ENCODE measurements at regions not wholly inside any gene's neighbourhood (a gene's known extent, or its start where the extent isn't known, plus 50 kb on each side); places are given as distances from the start of the nearest gene placed in this dataset.

GRCh38 chr2:122249673-122250072 lies 494.2 kb downstream of the TSN start:
- CTCF ChIA-PET: no interaction called here
- POLR2A ChIA-PET: no interaction called here

- CTCF ChIA-PET: no interaction called here
- POLR2A ChIA-PET: no interaction called here
Observed at GRCh38 chr2:122251158-122251557, 495.7 kb downstream of the TSN start.

- POLR2A ChIA-PET: no interaction called here
- CTCF ChIA-PET: no interaction called here
Observed at GRCh38 chr2:122251566-122251965, 496.1 kb downstream of the TSN start.

- ChIA-PET CTCF (no interaction called here), POLR2A (no interaction called here)
Observed at GRCh38 chr2:122255924-122256323, 500.5 kb downstream of the TSN start.

GRCh38 chr2:122261911-122262310 lies 506.5 kb downstream of the TSN start:
- CTCF ChIA-PET: no interaction called here
- POLR2A ChIA-PET: no interaction called here

GRCh38 chr2:122263746-122264145 lies 508.3 kb downstream of the TSN start:
- ChIA-PET CTCF (no interaction called here), POLR2A (no interaction called here)

GRCh38 chr2:122266636-122267035 lies 511.2 kb downstream of the TSN start:
- ChIA-PET CTCF (no interaction called here), POLR2A (no interaction called here)

- ChIA-PET POLR2A (no interaction called here), CTCF (no interaction called here)
Observed at GRCh38 chr2:122267947-122268346, 512.5 kb downstream of the TSN start.

GRCh38 chr2:122273785-122274419 lies 518.5 kb downstream of the TSN start:
- CTCF ChIA-PET: no interaction called here
- POLR2A ChIA-PET: no interaction called here

- ChIA-PET POLR2A (no interaction called here), CTCF (interaction anchor here (0.7 kb wide), 1 partner anchor 158 kb away, joined by 3 read pairs; no protein-coding TSS in a partner anchor)
Observed at GRCh38 chr2:122277956-122278355, 522.5 kb downstream of the TSN start.

GRCh38 chr2:122300758-122301157 lies 545.3 kb downstream of the TSN start:
- CTCF ChIA-PET: no interaction called here
- POLR2A ChIA-PET: no interaction called here

- CTCF ChIA-PET: no interaction called here
Observed at GRCh38 chr2:122307763-122308162, 552.3 kb downstream of the TSN start.

GRCh38 chr2:122315306-122315705 lies 559.9 kb downstream of the TSN start:
- CTCF ChIA-PET: no interaction called here
- POLR2A ChIA-PET: no interaction called here

More at GRCh38 chr2:122307763-122308162, 552.3 kb downstream of the TSN start:
- POLR2A ChIA-PET: no interaction called here

- ChIA-PET POLR2A (no interaction called here), CTCF (no interaction called here)
Observed at GRCh38 chr2:122319539-122320132, 564.2 kb downstream of the TSN start.

- CTCF ChIA-PET: no interaction called here
- POLR2A ChIA-PET: no interaction called here
Observed at GRCh38 chr2:122322815-122323214, 567.4 kb downstream of the TSN start.

GRCh38 chr2:122323927-122324326 lies 568.5 kb downstream of the TSN start:
- ChIA-PET POLR2A (no interaction called here), CTCF (no interaction called here)

GRCh38 chr2:122326471-122326870 lies 571.0 kb downstream of the TSN start:
- ChIA-PET CTCF (no interaction called here), POLR2A (no interaction called here)

- ChIA-PET CTCF (no interaction called here), POLR2A (no interaction called here)
Observed at GRCh38 chr2:122328816-122329215, 573.4 kb downstream of the TSN start.

GRCh38 chr2:122329278-122329677 lies 573.8 kb downstream of the TSN start:
- CTCF ChIA-PET: no interaction called here
- POLR2A ChIA-PET: no interaction called here

GRCh38 chr2:122333932-122334331 lies 578.5 kb downstream of the TSN start:
- ChIA-PET CTCF (no interaction called here), POLR2A (no interaction called here)

GRCh38 chr2:122338000-122338399 lies 582.5 kb downstream of the TSN start:
- ChIA-PET POLR2A (no interaction called here), CTCF (no interaction called here)

GRCh38 chr2:122340246-122340645 lies 584.8 kb downstream of the TSN start:
- ChIA-PET CTCF (no interaction called here), POLR2A (no interaction called here)

Data from activated CD8-positive, alpha-beta memory T cell treated with anti-CD3 and anti-CD28 coated beads for 36 hours (primary cell).